ENCODE measurements at regions not wholly inside any gene's neighbourhood (a gene's known extent, or its start where the extent isn't known, plus 50 kb on each side); places are given as distances from the start of the nearest gene placed in this dataset.

GRCh38 chr10:71143170-71143569, 69.2 kb upstream of the UNC5B start:
- TF ChIP-seq CTCF (IDR thresholded peaks at IDR 0.05): no peak
- no peak for TF ChIP-seq EZH2 (IDR thresholded peaks at IDR 0.05; ENCODE audit: borderline replicate concordance, insufficient read depth, low read depth, low read length, poor library complexity, severe bottlenecking)
